HL-60 (cell line): ENCODE measurements at regions not wholly inside any gene's neighbourhood (a gene's known extent, or its start where the extent isn't known, plus 50 kb on each side); places are given as distances from the start of the nearest gene placed in this dataset.

Source experiments
- DNase-seq, 2 experiments: peaks; one replicate each; pipeline ENCODE4 v3.0.0-alpha.2; 2010 to 2020; ENCODE audit warnings: low read depth in 1 of 2, low spot score in 1 of 2
- H3K27ac ChIP-seq: fragments of 250-450 bp; sonication (Bioruptor Pico); replicated peaks from 2 replicates; pipeline ENCODE4 v1.5.1; 2020; ENCODE audit warnings: mild to moderate bottlenecking, moderate library complexity
- H3K27me3 ChIP-seq: fragments of 250-450 bp; sonication (Bioruptor Pico); 2 replicates; pipeline ENCODE4 v1.5.1; 2021; ENCODE audit warnings: mild to moderate bottlenecking, moderate library complexity; ENCODE audit not compliant: insufficient read depth, poor library complexity, severe bottlenecking
- H3K4me3 ChIP-seq: replicated peaks from 2 replicates; pipeline ENCODE4 v1.5.1; 2011; ENCODE audit warnings: mild to moderate bottlenecking, control low read depth, low read length; ENCODE audit not compliant: insufficient read depth
- GABPA ChIP-seq: IDR thresholded peaks from 2 replicates; pipeline ENCODE4 v1.6.1; 2012; ENCODE audit warnings: low read depth
- POLR2AphosphoS5 ChIP-seq: IDR thresholded peaks from 2 replicates; pipeline ENCODE4 v1.6.1; 2012; ENCODE audit warnings: low read depth
- SPI1 ChIP-seq: IDR thresholded peaks from 2 replicates; pipeline ENCODE4 v1.6.1; 2012; ENCODE audit warnings: low read depth, mild to moderate bottlenecking, borderline replicate concordance
- TF ChIP-seq, protein P1 (sequence below): IDR thresholded peaks from one replicate; pipeline ENCODE4 v1.5.1; 2011; ENCODE audit warnings: low read length, control low read depth, inconsistent platforms; ENCODE audit not compliant: insufficient read depth
- TF ChIP-seq, protein P2 (sequence below): IDR thresholded peaks from 2 replicates; pipeline ENCODE4 v1.6.1; 2012; ENCODE audit warnings: low read depth; ENCODE audit not compliant: insufficient replicate concordance

GRCh38 chr18:41881285-41881684 lies 73.7 kb upstream of the PIK3C3 start:
- no peaks in the 10 kb centered on the region for H3K27me3 ChIP-seq
- TF ChIP-seq GABPA (no peak), SPI1 (no peak), POLR2AphosphoS5 (no peak)
- TF ChIP-seq, protein P1, sequence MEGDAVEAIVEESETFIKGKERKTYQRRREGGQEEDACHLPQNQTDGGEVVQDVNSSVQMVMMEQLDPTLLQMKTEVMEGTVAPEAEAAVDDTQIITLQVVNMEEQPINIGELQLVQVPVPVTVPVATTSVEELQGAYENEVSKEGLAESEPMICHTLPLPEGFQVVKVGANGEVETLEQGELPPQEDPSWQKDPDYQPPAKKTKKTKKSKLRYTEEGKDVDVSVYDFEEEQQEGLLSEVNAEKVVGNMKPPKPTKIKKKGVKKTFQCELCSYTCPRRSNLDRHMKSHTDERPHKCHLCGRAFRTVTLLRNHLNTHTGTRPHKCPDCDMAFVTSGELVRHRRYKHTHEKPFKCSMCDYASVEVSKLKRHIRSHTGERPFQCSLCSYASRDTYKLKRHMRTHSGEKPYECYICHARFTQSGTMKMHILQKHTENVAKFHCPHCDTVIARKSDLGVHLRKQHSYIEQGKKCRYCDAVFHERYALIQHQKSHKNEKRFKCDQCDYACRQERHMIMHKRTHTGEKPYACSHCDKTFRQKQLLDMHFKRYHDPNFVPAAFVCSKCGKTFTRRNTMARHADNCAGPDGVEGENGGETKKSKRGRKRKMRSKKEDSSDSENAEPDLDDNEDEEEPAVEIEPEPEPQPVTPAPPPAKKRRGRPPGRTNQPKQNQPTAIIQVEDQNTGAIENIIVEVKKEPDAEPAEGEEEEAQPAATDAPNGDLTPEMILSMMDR = no peak
- TF ChIP-seq, protein P2, sequence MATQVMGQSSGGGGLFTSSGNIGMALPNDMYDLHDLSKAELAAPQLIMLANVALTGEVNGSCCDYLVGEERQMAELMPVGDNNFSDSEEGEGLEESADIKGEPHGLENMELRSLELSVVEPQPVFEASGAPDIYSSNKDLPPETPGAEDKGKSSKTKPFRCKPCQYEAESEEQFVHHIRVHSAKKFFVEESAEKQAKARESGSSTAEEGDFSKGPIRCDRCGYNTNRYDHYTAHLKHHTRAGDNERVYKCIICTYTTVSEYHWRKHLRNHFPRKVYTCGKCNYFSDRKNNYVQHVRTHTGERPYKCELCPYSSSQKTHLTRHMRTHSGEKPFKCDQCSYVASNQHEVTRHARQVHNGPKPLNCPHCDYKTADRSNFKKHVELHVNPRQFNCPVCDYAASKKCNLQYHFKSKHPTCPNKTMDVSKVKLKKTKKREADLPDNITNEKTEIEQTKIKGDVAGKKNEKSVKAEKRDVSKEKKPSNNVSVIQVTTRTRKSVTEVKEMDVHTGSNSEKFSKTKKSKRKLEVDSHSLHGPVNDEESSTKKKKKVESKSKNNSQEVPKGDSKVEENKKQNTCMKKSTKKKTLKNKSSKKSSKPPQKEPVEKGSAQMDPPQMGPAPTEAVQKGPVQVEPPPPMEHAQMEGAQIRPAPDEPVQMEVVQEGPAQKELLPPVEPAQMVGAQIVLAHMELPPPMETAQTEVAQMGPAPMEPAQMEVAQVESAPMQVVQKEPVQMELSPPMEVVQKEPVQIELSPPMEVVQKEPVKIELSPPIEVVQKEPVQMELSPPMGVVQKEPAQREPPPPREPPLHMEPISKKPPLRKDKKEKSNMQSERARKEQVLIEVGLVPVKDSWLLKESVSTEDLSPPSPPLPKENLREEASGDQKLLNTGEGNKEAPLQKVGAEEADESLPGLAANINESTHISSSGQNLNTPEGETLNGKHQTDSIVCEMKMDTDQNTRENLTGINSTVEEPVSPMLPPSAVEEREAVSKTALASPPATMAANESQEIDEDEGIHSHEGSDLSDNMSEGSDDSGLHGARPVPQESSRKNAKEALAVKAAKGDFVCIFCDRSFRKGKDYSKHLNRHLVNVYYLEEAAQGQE = no peak

GRCh38 chr18:41879256-41879655 lies 75.8 kb upstream of the PIK3C3 start:
- DNase-seq = no peak
- TF ChIP-seq GABPA (no peak), SPI1 (no peak)
- Histone ChIP-seq H3K4me3 (no peak overlapping the region), H3K27ac (no peak overlapping the region), H3K27me3 (no peaks in the 10 kb centered on the region)

More at GRCh38 chr18:41881285-41881684, 73.7 kb upstream of the PIK3C3 start:
- Histone ChIP-seq H3K4me3 (no peak overlapping the region), H3K27ac (no peak overlapping the region)
- no peak for DNase-seq

GRCh38 chr18:41875094-41875780 lies 79.8 kb upstream of the PIK3C3 start:
- no peak for DNase-seq
- TF ChIP-seq GABPA = no peak
- TF ChIP-seq, protein P1 = no peak
- no peak overlapping the region for H3K27ac ChIP-seq

GRCh38 chr18:41873730-41874129 lies 81.3 kb upstream of the PIK3C3 start:
- no peak overlapping the region for H3K27ac ChIP-seq
- DNase-seq = no peak
- no peaks in the 10 kb centered on the region for H3K27me3 ChIP-seq
- TF ChIP-seq SPI1 = no peak
- TF ChIP-seq, protein P2 = no peak
- TF ChIP-seq GABPA = no peak
- no peak for TF ChIP-seq POLR2AphosphoS5
- TF ChIP-seq, protein P1 = no peak
- no peak overlapping the region for H3K4me3 ChIP-seq

More at GRCh38 chr18:41875094-41875780, 79.8 kb upstream of the PIK3C3 start:
- Histone ChIP-seq H3K4me3 (no peak overlapping the region), H3K27me3 (no peaks in the 10 kb centered on the region)
